Endothelial cell of umbilical vein (primary cell): ENCODE measurements at regions not wholly inside any gene's neighbourhood (a gene's known extent, or its start where the extent isn't known, plus 50 kb on each side); places are given as distances from the start of the nearest gene placed in this dataset.

Experiments used
- EZH2 ChIP-seq: IDR thresholded peaks from 2 replicates; pipeline ENCODE4 v1.6.1; 2012; ENCODE audit warnings: borderline replicate concordance, low read depth, mild to moderate bottlenecking, moderate library complexity, low read length, inconsistent platforms; ENCODE audit not compliant: severe bottlenecking
- MAX ChIP-seq: IDR thresholded peaks from 2 replicates; pipeline ENCODE4 v1.6.1; 2011; ENCODE audit not compliant: insufficient read depth, insufficient read length
- POLR2A ChIP-seq: IDR thresholded peaks from 2 replicates; pipeline ENCODE4 v1.6.1; 2012; ENCODE audit warnings: low read depth, mild to moderate bottlenecking, control low read depth, low read length
- POLR2AphosphoS5 ChIP-seq: IDR thresholded peaks from 2 replicates; pipeline ENCODE4 v1.6.1; 2012; ENCODE audit warnings: low read depth, mild to moderate bottlenecking, control low read depth, low read length, moderate library complexity; ENCODE audit not compliant: insufficient read depth
- TF ChIP-seq, protein P1 (sequence below), 2 donors: IDR thresholded peaks; 1 replicate in 1 of 2; 2 replicates in 1 of 2; pipeline ENCODE4 v1.5.1; 2011; ENCODE audit warnings: low read length in 2 of 2, mild to moderate bottlenecking in 2 of 2, moderate library complexity in 2 of 2, control low read depth in 1 of 2, inconsistent platforms in 1 of 2, low read depth in 1 of 2; ENCODE audit not compliant: insufficient read depth in 1 of 2; ENCODE audit errors: extremely low read depth in 1 of 2

GRCh38 chr4:148514581-148514980 is 72.4 kb upstream of the NR3C2 start:
- TF ChIP-seq, protein P1, sequence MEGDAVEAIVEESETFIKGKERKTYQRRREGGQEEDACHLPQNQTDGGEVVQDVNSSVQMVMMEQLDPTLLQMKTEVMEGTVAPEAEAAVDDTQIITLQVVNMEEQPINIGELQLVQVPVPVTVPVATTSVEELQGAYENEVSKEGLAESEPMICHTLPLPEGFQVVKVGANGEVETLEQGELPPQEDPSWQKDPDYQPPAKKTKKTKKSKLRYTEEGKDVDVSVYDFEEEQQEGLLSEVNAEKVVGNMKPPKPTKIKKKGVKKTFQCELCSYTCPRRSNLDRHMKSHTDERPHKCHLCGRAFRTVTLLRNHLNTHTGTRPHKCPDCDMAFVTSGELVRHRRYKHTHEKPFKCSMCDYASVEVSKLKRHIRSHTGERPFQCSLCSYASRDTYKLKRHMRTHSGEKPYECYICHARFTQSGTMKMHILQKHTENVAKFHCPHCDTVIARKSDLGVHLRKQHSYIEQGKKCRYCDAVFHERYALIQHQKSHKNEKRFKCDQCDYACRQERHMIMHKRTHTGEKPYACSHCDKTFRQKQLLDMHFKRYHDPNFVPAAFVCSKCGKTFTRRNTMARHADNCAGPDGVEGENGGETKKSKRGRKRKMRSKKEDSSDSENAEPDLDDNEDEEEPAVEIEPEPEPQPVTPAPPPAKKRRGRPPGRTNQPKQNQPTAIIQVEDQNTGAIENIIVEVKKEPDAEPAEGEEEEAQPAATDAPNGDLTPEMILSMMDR (IDR thresholded peaks at IDR 0.05; ENCODE audit: extremely low read depth in 1 of 2, insufficient read depth in 1 of 2, low read depth in 1 of 2, low read length in 2 of 2): no peak
- no peak for TF ChIP-seq POLR2A
- no peak for TF ChIP-seq EZH2
- TF ChIP-seq POLR2AphosphoS5: no peak
- TF ChIP-seq MAX: no peak
